ENCODE measurements at regions not wholly inside any gene's neighbourhood (a gene's known extent, or its start where the extent isn't known, plus 50 kb on each side); places are given as distances from the start of the nearest gene placed in this dataset.

DNA sequence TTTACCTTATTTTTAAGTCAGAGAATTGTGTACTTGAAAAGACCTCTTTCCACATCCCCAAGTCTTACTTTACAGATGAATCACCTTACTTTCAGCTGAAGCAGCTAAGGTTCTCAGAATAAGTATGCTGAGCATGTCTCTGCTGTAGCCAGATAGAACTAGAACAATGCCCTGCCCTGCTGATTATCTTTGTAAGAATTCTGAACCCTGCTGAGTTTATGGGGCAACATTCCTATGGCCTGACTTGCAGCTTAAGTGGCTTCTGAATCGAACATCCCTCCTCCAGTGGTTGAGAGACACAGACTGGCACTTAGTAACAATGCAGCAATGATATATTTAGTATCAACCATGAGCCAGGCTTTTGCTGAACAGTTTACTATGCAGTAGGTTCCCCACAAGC is 592.0 kb upstream of the WWC1 start:
- Histone ChIP-seq H3K79me2 (ENCODE audit: insufficient read depth, low read length) (no peaks in the 10 kb centered on the region), H3K9me3 (ENCODE audit: low read length) (no peaks in the 10 kb centered on the region), H3K36me3 (ENCODE audit: insufficient read depth, low read length) (no peaks in the 10 kb centered on the region), H2AFZ (ENCODE audit: low read length) (no peak overlapping the region), H3K9ac (ENCODE audit: low read length) (no peak overlapping the region), H3K27ac (ENCODE audit: low read depth, low read length, poor library complexity, severe bottlenecking) (no peak overlapping the region), H3K4me1 (ENCODE audit: insufficient read depth, low read length, severe bottlenecking) (no peaks in the 10 kb centered on the region), H3K9me2 (ENCODE audit: low read depth, low read length) (no peaks in the 10 kb centered on the region), H4K20me1 (ENCODE audit: insufficient read depth, low read length) (no peaks in the 10 kb centered on the region), H3K4me3 (ENCODE audit: low read depth, low read length, poor library complexity, severe bottlenecking) (no peak overlapping the region), H3K27me3 (ENCODE audit: insufficient read depth, low read length) (no peaks in the 10 kb centered on the region), H3K4me2 (ENCODE audit: low read length) (no peak overlapping the region), H3F3A (ENCODE audit: insufficient read depth, low read length) (no peaks in the 10 kb centered on the region)
- TF ChIP-seq, protein P1, sequence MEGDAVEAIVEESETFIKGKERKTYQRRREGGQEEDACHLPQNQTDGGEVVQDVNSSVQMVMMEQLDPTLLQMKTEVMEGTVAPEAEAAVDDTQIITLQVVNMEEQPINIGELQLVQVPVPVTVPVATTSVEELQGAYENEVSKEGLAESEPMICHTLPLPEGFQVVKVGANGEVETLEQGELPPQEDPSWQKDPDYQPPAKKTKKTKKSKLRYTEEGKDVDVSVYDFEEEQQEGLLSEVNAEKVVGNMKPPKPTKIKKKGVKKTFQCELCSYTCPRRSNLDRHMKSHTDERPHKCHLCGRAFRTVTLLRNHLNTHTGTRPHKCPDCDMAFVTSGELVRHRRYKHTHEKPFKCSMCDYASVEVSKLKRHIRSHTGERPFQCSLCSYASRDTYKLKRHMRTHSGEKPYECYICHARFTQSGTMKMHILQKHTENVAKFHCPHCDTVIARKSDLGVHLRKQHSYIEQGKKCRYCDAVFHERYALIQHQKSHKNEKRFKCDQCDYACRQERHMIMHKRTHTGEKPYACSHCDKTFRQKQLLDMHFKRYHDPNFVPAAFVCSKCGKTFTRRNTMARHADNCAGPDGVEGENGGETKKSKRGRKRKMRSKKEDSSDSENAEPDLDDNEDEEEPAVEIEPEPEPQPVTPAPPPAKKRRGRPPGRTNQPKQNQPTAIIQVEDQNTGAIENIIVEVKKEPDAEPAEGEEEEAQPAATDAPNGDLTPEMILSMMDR (IDR thresholded peaks at IDR 0.05; ENCODE audit: low read length), result no peak
- TF ChIP-seq EZH2 (IDR thresholded peaks at IDR 0.05; ENCODE audit: borderline replicate concordance, low read length), result no peak

DNA sequence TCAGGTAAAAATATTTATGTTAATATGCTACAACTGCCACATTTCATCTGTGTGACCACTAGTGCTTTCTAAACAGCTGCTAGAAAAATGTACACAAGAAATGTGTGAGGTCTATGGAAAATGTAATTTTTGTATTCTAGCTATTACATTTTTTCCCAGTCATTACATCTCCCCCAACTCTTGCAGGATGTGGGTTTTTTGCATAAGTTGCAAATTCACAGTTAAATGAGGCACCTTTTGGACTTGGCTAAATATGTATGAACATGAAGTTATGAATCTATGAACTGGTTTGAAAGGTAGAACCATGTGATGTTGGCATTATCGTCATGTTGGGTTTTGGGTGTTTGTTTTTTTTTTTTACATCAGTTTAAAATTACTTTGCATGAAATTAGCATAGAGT is 590.4 kb upstream of the WWC1 start:
- no peaks in the 10 kb centered on the region for H4K20me1 ChIP-seq (ENCODE audit: insufficient read depth, low read length)
- TF ChIP-seq, protein P1 (IDR thresholded peaks at IDR 0.05; ENCODE audit: low read length), result no peak
- TF ChIP-seq EZH2 (IDR thresholded peaks at IDR 0.05; ENCODE audit: borderline replicate concordance, low read length), result no peak

DNA sequence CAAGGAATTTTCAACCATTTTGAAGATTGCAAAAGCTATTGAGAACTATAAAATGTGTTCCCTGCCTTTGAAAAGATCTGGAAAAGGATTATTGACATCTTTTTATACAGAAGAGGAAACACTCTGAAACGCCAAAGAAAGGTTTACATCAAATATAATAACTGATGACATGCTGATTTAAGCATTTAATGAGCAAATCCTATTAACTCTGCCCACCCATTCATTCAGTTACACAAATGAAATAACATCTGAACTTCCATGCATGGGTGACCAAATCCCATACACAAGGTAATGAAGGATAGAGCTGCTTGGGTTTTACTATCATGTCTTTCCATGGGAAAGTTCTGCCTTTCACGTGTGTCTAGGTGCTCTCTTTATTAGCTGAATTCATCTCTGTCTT is 589.4 kb upstream of the WWC1 start:
- no peak overlapping the region for H3K4me3 ChIP-seq (ENCODE audit: low read depth, low read length, poor library complexity, severe bottlenecking)
- H3K4me1 ChIP-seq (ENCODE audit: insufficient read depth, low read length, severe bottlenecking), result no peaks in the 10 kb centered on the region
- H2AFZ ChIP-seq (ENCODE audit: low read length), result no peak overlapping the region
- no peaks in the 10 kb centered on the region for H3K9me2 ChIP-seq (ENCODE audit: low read depth, low read length)
- H3K9me3 ChIP-seq (ENCODE audit: low read length), result no peaks in the 10 kb centered on the region
- no peak overlapping the region for H3K27ac ChIP-seq (ENCODE audit: low read depth, low read length, poor library complexity, severe bottlenecking)
- TF ChIP-seq, protein P1 (IDR thresholded peaks at IDR 0.05; ENCODE audit: low read length), result no peak
- TF ChIP-seq EZH2 (IDR thresholded peaks at IDR 0.05; ENCODE audit: borderline replicate concordance, low read length), result no peak
- H3K79me2 ChIP-seq (ENCODE audit: insufficient read depth, low read length), result no peaks in the 10 kb centered on the region
- no peaks in the 10 kb centered on the region for H3K27me3 ChIP-seq (ENCODE audit: insufficient read depth, low read length)
- H4K20me1 ChIP-seq (ENCODE audit: insufficient read depth, low read length), result no peaks in the 10 kb centered on the region
- no peaks in the 10 kb centered on the region for H3K36me3 ChIP-seq (ENCODE audit: insufficient read depth, low read length)
- H3K9ac ChIP-seq (ENCODE audit: low read length), result no peak overlapping the region
- no peak overlapping the region for H3K4me2 ChIP-seq (ENCODE audit: low read length)
- no peaks in the 10 kb centered on the region for H3F3A ChIP-seq (ENCODE audit: insufficient read depth, low read length)

More for the DNA sequence above, 590.4 kb upstream of the WWC1 start:
- Histone ChIP-seq H2AFZ (ENCODE audit: low read length) (no peak overlapping the region), H3K79me2 (ENCODE audit: insufficient read depth, low read length) (no peaks in the 10 kb centered on the region), H3K4me3 (ENCODE audit: low read depth, low read length, poor library complexity, severe bottlenecking) (no peak overlapping the region), H3K36me3 (ENCODE audit: insufficient read depth, low read length) (no peaks in the 10 kb centered on the region), H3K27ac (ENCODE audit: low read depth, low read length, poor library complexity, severe bottlenecking) (no peak overlapping the region), H3K4me2 (ENCODE audit: low read length) (no peak overlapping the region), H3K9me3 (ENCODE audit: low read length) (no peaks in the 10 kb centered on the region), H3K9ac (ENCODE audit: low read length) (no peak overlapping the region), H3K4me1 (ENCODE audit: insufficient read depth, low read length, severe bottlenecking) (no peaks in the 10 kb centered on the region), H3F3A (ENCODE audit: insufficient read depth, low read length) (no peaks in the 10 kb centered on the region), H3K27me3 (ENCODE audit: insufficient read depth, low read length) (no peaks in the 10 kb centered on the region), H3K9me2 (ENCODE audit: low read depth, low read length) (no peaks in the 10 kb centered on the region)
